GM21526 (cell line): ENCODE measurements at regions not wholly inside any gene's neighbourhood (a gene's known extent, or its start where the extent isn't known, plus 50 kb on each side); places are given as distances from the start of the nearest gene placed in this dataset.
"Not testable (repeated sequence)": the region's sequence is repeated elsewhere in the genome, so short reads cannot be mapped to it uniquely, and the experiment has no call there.

Source experiments
- ATAC-seq: cut with Tn5 transposase; IDR thresholded peaks from one replicate; pipeline ENCODE4 v1.9.1; 2021; ENCODE audit warnings: moderate library complexity; ENCODE audit not compliant: unreplicated experiment, low FRiP score

DNA sequence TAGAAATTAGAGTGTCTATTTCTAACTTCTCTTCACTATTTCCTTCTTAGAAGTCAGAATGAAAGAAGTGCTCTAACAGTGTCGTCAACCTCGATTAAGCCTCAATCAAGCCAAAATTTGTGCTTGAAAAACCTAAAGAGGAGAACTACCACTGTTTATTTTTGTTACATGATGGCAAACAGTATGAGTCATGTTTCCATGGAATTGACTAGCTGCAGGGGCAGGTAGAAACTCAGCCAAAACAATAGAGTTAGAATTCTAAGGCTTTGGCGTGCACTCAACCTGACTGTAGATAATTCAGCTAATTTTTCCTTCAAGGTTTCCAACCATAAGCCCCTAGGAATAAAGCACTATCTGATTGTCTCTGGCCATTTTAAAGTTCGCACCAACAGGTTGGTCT lies 415.9 kb downstream of the ETS1 start:
- no peak for ATAC-seq

DNA sequence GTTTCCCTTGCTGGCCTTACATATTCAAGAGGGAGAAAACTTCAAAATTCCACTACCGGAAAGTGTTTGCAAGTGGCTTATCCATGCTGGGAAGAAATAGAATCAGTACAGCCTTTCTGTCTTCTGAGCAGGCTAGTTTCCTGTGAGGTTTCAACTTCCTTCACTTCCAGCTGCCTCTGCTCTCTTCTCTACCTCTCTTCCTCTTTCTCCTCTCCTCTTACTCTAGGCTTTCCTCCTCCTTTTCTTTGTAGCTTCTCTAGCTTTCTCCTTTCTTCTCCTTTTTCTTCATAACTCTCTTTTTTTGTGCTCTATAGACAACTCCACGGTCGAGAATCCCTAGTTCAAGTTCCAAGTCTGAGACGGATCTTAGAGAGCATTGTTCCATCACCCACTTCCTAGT lies 421.8 kb downstream of the ETS1 start:
- no peak for ATAC-seq

DNA sequence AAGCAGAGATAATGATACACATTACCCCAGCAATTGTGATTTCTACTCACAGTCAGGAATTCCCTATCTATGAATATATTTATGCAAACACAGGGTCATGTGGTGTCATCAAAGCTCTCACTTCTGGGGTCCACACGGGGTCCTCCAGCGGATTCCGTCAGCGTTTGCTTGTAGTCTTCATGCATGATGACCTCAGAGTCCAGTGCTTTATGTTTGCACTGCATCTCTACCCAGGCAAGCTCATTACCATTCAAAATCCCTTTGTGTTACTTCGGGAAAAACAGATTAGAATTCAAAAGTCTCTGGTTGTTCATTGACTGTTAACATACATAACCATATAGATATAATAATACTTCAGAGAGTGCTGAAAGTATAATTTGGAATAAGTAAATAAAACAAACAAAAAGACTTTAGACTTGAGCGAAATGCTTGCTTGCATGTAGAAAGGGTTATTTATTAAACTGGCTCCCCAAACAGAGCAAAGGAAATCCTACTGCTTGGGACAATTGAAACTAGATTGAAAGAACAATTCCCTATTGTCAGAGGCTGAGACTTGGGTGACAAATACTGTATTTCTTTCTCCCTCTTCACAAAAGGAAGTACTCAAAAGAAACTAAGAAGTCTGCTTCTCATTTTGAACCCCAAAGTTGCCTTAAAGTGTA lies 423.1 kb downstream of the ETS1 start:
- no peak for ATAC-seq

DNA sequence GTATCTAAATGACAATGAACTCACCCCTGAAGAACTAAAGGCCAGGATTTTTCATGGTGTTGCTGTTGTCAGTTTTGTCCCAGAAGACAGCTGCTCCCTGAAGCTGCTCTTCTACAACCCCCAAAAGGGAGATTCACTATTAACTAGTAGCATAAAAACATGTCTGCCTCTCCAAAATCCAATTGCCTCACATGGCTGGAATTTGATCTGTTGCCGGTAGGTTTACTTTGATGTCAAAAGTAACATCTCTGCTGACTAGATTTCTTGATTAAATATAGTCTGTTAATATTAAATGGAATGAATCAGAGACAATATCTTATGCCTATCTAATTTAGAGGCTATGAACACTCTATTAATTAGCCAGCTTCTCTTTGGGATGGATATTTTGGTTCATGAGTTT lies 425.4 kb downstream of the ETS1 start:
- ATAC-seq = no peak

DNA sequence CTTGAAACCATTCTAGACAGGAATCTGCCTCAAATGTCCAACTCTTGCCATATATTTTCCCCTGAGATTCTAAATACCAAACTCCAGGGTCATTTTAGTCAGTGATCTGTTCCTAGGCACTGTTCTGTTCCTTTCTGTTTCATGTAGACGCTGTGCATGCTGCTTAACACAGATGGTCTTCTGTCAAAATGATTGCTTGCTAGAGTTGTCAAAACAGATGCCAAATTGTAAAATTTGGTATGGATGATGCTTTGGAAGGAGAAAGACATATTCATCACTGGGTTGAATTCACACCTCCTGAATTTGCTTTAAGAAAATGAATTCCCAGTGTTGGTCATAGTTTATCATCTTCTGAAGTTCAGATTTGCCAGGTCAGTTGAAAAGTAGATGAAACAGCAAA lies 425.9 kb downstream of the ETS1 start:
- no peak for ATAC-seq

DNA sequence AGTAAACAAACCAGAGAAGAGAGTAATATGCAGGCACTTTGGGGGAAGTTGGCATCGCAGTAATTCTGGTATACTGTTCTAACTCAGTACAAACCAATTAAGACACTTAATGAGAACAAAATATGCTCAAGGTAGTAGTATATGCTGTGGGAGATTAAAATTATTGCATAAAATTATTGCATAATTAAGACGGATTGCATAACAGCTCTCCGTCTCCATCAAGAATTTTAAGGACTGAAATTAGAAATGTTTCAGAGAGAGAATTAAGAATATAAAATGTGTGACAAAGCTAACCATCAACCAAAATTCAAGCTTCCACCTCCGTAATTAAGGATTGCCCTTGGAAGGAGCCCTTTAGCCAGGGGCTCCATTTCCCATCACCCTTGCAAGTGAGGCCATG lies 428.5 kb downstream of the ETS1 start:
- ATAC-seq = no peak

DNA sequence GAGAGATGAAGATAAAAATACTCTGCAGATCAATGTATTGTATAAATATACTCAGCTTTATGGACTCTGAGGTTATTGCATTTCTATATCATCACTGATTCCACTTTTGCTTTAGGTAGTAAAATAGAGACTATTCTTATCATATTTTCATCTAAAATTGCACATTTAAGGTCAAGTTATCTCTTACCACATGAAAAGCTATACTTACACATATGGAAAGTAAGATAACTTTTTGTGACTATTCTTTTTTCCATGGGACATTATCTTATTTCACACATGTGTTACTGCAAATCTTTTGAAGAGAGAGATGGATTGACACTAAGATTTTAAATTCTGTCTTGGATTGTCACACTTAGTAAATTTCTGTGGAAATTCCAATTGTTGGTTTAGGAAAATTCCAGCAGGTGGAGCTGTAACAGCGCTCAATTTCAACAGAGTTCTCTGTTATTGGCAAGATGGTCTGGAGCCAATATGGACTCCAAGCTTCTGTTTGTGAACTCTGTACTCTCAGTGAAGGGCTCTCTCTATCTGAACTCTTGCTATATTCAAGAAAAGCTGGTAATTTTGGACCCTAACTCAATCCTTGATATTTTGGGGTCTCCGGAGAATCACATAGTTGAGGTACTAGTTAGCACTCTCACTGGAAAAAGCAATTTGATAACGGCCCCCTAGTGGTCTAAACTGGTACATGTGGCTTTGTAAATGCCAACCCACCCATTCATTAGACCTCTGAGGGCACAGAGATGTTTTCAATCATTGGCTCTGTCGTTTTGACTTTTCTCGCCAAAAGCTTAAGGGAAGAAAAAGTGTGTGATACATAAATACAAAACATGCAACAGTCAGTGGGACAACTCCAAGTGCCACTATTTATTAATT lies 429.7 kb downstream of the ETS1 start:
- peak; percentile 96 for ATAC-seq

DNA sequence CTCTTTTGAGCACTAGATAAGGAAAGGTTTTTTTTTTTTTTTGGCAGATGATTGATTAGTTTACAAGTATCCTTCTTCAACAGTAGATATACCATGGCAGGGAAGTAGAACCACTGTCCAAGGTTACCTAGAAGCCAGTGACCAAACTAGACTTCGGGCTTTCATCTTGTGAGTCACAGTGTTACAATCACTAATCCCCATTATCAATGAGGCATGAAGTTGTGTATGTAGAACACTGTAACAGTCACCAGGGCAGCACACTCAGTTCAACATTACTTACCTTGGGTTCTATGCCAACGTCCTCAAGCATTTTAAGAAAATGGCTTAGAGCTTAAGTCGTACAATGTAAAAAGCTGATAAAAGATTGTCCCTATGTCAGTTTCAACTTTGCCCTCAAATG lies 430.9 kb downstream of the ETS1 start:
- ATAC-seq = no peak

DNA sequence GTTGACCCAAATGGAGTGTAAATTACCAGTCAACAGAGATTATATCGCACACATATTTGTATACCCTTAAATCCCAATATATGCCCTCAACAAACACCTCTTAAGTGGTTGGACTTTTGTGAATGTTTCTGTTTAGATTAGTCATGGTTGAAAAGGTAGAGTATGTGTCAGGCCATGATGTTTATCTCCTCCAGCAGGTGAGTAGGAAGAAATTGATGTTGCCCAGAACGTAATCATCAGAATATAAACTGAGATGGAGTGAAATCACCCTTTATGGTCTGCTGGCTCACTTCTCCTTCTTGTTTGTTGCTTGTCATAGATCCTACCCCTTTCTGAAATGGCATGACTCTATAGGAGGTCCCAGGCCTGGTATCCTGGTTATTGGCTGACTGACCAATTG lies 431.8 kb downstream of the ETS1 start:
- no peak for ATAC-seq

DNA sequence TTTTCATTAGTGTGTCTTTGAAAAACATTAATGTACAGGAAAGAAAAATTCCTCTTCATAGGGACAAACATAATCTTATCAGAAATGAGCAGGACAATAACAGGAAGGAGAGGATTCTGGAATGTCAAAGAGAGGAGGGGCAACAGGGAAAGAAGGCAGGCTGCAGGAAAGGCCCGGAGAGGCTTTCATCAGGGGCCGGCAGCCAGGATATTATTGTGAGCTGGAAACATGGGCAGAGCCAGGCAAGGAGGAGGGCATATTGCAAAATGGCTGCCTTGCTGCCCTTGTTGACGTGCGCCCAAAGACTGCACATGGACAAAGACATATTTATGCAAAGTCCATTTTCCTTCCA lies 433.7 kb downstream of the ETS1 start:
- no peak for ATAC-seq

DNA sequence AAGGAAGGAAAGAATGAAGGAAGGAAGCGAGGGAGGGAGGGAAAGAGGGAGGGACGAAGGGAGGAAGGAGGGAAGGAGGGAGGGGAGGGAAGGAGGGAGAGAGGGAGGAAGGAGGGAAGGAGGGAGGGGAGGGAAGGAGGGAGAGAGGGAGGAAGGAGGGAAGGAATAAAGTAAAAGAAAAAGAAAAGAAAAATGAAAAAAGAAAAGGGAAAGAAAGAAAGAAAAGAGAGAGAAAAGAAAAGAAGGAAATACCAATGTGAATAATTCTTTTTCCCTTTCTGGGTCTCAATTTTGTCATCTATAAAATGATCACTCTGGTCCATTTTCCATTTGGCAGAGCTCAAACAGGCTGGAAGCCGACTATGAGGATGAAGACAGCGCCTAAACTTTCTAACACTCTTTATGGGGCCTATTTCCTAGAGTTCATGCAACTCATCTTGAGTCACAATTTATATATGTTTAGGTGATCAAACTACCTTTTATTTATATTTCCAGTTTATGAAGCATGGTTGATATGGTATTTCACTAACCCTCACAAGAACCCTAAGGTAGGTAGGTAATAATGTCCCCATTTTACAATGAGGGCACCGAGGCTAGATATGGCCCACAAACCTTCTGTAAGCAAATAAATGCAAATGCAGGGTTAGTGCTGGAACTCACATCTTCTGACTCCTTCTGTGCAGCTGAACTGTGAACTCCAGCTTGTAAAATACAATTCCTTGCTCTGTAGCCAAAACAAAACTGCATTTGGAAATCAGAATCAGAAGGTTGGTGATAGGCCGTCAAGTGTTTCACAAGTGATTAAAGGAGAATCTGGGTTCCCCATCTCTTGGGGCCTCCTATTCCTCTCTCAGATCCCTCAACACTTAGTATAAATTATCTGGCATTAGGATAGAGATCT lies 434.3 kb downstream of the ETS1 start:
- ATAC-seq = no peak

DNA sequence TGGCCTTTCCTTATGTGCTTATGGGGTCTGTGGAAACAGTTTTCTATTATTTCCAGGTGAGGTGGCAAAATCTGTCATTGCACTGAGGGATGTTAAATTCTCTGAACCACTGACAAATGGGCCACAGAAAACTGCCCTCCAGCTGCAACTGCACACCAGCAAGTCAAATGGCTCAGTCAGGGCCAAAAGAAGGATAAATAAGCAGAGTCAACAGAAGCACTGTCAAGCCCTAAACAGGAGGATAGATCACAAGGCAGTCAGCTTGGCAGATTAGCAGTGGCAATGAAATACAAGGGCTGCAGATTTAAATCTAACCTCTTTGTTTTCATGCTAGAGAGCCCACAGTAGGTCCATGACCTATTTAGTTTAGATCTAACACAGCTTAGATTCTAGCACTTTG lies 435.6 kb downstream of the ETS1 start:
- ATAC-seq = no peak

DNA sequence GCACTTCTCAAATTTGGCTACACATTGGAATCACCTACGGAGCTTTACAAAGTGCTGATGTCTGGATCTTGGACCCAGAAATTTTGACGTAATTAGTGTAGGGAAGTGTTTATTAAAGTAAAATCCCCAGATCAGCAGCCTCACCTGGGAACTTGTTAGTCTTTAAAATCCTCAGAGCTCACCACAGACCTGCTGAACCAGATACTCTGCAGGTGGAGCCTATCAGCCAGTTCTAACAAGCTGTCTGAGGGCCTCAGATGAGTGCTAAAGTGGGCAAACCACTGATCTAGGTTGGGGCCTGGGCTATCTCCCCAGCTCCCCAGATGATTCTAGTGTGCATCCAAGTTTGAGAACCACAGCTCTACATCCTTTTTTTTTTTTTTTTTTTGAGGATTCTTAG lies 436.0 kb downstream of the ETS1 start:
- no peak for ATAC-seq

DNA sequence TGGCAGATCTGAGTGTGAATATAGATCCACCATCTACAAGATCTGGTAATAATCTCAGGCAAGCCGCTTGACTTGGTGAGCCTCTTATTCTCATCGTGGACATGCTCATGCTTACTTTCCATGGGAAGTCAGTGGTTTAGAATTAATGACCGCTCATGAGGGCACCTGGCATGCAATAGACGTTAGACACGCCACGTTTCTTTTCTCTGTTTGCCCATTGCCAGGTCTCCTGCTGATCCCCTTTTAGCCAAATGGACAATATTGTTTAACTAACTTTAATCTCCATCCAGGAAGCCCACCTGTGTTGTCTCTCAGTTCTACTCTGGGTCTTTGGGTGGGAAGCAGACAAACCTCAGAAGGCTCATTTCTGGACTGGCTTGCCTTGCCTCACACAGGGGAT lies 439.1 kb downstream of the ETS1 start:
- ATAC-seq = no peak

DNA sequence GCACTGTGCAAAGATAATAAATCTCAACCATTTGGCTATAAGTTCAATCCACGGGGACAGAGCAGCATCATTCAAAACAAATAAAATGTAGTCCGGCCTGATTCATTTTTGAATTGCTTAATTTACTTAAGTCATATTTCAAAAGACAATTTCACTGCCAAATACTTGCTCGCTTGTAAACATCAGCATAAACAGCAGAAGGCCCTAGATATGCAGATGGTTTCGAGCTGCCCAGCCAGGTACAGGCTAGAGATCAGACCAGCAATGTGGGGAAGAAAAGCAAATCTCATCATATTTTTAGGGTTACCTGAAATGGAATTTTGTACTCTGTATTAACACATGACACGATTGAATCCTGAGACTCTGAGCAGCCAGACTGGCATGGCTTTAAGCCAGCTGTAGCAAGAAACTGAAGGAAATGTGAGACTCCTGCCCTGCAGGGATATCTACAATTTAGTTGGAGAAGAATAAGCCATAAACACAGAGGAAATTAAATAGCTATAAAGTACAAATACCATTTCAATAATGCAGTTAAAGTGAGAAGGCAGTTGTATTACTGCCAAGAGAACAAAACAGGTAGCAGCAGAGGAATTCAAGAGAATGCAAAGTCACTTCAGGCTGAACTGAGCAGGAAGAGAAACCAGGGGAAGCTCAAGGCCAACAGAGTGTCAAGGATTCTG lies 440.3 kb downstream of the ETS1 start:
- no peak for ATAC-seq

DNA sequence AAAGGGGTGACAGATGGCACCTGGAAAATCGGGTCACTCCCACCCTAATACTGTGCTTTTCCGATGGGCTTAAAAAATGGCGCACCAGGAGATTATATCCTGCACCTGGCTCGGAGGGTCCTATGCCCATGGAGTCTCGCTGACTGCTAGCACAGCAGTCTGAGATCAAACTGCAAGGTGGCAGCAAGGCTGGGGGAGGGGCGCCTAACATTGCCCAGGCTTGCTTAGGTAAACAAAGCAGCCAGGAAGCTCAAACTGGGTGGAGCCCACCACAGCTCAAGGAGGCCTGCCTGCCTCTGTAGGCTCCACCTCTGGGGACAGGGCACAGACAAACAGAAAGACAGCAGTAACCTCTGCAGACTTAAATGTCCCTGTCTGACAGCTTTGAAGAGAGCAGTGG lies 447.1 kb downstream of the ETS1 start:
- ATAC-seq = not testable (repeated sequence)

DNA sequence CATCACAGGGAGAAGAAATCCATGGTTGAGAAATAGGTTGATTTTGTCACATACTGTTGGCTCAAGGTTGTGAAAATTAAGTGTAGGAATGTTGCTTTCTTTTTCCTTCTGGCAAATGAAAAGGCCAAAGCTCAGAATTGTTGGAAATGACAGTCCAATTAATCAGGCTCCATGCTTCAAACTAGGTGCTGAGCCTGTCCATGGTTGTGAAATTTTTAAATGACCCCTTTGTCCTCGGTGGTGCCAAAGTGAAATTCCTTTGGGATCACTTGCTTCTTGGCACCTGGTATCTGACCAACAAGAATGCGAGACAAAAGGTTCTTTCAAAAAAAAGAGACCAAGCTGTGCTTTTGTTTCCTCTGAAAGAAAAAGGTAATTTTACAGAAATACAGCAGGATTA lies 451.9 kb downstream of the ETS1 start:
- ATAC-seq = no peak

DNA sequence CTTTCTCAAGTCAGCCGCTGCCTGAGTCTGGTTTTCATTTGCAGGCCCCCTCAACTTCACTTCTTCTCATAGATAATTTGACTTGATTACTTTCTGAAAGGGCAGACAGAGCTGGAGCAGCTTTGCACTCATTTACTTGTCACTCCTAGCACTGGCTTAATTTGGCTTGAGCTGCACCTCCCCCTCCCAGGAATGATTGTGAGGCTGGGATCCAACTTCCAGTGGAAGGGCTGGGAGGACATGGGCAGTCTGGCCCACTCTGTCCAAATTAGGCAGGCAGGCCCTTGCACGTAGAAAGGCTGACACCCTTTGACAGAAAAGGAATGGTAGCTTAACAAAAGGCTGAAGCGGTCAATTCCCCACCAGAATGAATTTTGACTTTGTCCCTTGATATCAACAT lies 453.9 kb downstream of the ETS1 start:
- no peak for ATAC-seq

DNA sequence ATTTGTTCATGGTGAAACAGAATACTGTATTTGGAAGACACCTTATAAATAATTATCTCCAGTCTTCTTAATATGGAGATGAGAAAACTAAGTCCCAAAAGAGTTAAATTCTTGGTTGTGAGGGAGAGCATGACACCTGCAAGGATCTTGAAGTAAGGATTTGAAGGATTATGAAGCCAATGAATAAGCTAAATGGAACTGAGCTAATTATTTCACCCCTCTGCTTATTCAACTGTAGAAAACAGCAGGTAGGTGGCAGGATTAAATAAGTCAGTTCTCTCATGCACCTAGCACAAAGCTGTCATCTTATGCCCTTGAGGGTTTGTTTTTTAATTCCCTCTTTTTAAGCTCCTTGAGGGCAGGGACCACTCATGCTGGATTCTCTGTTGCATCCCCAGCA lies 457.3 kb downstream of the ETS1 start:
- ATAC-seq = no peak

DNA sequence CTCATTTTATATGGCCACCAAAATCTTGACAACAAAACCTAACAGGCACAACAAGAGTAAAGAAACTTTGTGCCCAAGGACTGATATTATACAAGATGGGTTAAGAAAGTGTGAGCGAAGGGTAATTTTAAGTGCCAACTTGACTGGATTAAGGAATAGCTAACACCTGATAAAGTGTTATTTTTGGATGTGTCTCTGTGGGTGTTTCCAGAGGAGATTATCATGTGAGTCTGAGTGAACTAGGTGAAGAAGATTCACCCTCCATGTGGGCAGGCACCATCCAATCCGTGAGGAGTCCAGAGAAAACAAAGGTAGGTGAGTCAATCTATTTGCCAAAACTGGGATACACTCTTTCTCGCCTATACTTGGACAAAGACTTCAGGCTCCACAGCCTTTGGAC lies 461.6 kb downstream of the ETS1 start:
- no peak for ATAC-seq

DNA sequence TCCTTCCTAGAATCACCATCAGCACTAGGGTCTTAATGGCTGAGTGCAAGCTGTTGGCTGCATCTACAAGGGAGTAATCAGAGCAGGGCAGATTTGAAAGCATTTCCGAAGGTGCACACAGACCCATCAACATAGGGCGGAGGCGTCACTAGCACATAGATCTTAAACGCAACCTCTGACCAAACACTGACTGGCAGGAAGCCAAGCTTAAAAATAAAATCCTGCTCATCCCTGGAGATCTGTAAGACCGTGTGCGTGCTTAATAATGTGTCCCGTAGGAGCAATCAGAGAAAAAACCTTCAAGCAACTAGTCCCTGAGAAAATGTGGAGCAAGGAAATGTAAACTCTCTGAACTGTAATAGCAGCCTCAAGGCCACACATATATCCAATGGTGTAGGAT lies 470.5 kb downstream of the ETS1 start:
- ATAC-seq = no peak
